Endodermal cell (in vitro differentiated cells): ENCODE measurements at regions not wholly inside any gene's neighbourhood (a gene's known extent, or its start where the extent isn't known, plus 50 kb on each side); places are given as distances from the start of the nearest gene placed in this dataset.

Source experiments
- DNase-seq: peaks from one replicate; pipeline ENCODE4 v3.0.0-alpha.2; 2017
- H3K27ac ChIP-seq: 2 replicates; pipeline ENCODE4 v1.5.1; 2013; ENCODE audit warnings: mild to moderate bottlenecking, low read depth, low read length, moderate library complexity
- H3K27me3 ChIP-seq: 2 replicates; pipeline ENCODE4 v1.6.1; 2013; ENCODE audit warnings: mild to moderate bottlenecking, low read length, moderate library complexity; ENCODE audit not compliant: insufficient read depth, control insufficient read depth, poor library complexity, severe bottlenecking
- H3K36me3 ChIP-seq: 2 replicates; pipeline ENCODE4 v1.7.0; 2013; ENCODE audit warnings: mild to moderate bottlenecking, low read length, moderate library complexity; ENCODE audit not compliant: control insufficient read depth, insufficient read depth
- H3K4me1 ChIP-seq: one replicate; pipeline ENCODE4 v1.7.0; 2013; ENCODE audit warnings: low read length; ENCODE audit not compliant: control insufficient read depth, insufficient read depth
- H3K4me3 ChIP-seq: 2 replicates; pipeline ENCODE4 v1.5.1; 2013; ENCODE audit warnings: mild to moderate bottlenecking, low read length, moderate library complexity
- H3K9ac ChIP-seq: 2 replicates; pipeline ENCODE4 v1.6.1; 2013; ENCODE audit warnings: mild to moderate bottlenecking, low read length, moderate library complexity; ENCODE audit not compliant: poor library complexity, severe bottlenecking; ENCODE audit errors: extremely low read depth
- H3K9me3 ChIP-seq: 2 replicates; pipeline ENCODE4 v1.6.1; 2013; ENCODE audit warnings: mild to moderate bottlenecking, low read length, moderate library complexity; ENCODE audit not compliant: control insufficient read depth
- H3K27ac Mint-ChIP-seq: 2 replicates; pipeline ENCODE4 v1.8.0; 2020; ENCODE audit warnings: mixed read lengths
- H3K27me3 Mint-ChIP-seq: 2 replicates; pipeline ENCODE4 v1.8.0; 2021; ENCODE audit warnings: mild to moderate bottlenecking, mixed read lengths; ENCODE audit not compliant: insufficient read depth
- H3K36me3 Mint-ChIP-seq: 2 replicates; pipeline ENCODE4 v1.8.0; 2020; ENCODE audit warnings: low read depth, mixed read lengths
- H3K4me1 Mint-ChIP-seq: 2 replicates; pipeline ENCODE4 v1.8.0; 2020; ENCODE audit warnings: mixed read lengths
- H3K4me3 Mint-ChIP-seq: 2 replicates; pipeline ENCODE4 v1.8.0; 2020; ENCODE audit warnings: mild to moderate bottlenecking, moderate library complexity, mixed read lengths
- H3K9me3 Mint-ChIP-seq: 2 replicates; pipeline ENCODE4 v1.8.0; 2020; ENCODE audit warnings: mild to moderate bottlenecking, mixed read lengths
- WGBS, 2 experiments: methylation state at CpG; one replicate each; pipeline versions ENCODE4 v1.1.5 to v1.1.7; 2013; ENCODE audit warnings: missing lambda C conversion rate in 2 of 2, mixed read lengths in 1 of 2; ENCODE audit not compliant: insufficient coverage in 1 of 2, insufficient read length in 1 of 2; 5-methylcytosine and 5-hydroxymethylcytosine counted together
- TF ChIP-seq, protein P1 (sequence below): fragments of 200-600 bp; sonication (generic); conservative IDR thresholded peaks from 2 replicates; pipeline ENCODE4 v1.5.0; 2021; ENCODE audit warnings: antibody characterized with exemption, mild to moderate bottlenecking

DNA sequence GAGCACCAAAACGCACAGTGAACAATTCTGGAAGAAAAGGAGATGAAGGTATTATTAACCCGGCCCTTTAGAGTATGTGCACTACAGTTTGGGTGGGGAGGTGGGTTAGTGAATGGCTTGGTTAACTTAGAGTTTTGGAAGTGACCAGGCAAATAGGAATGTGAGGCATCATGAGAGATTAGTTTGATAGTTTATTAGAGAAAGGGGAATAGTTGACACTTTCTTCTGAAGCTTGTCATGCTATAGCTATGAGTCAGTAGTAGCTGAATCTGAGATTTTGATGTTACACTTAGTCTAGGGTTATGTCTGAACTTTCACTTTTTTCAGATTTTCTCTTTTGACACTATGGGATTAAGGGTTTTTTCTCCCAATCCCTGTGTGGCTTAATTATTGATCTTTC, 567.2 kb downstream of the SNAPC1 start:
- Mint-ChIP-seq H3K27me3 (no peaks in the 10 kb centered on the region), H3K4me1 (no peaks in the 10 kb centered on the region), H3K36me3 (no peaks in the 10 kb centered on the region), H3K9me3 (peaks cover 7% of the 10 kb centered on the region), H3K27ac (no peak overlapping the region), H3K4me3 (no peak overlapping the region)
- Histone ChIP-seq H3K27ac (no peak overlapping the region), H3K9me3 (no peaks in the 10 kb centered on the region), H3K4me1 (no peaks in the 10 kb centered on the region), H3K4me3 (no peak overlapping the region), H3K9ac (no peak overlapping the region), H3K27me3 (no peaks in the 10 kb centered on the region), H3K36me3 (no peaks in the 10 kb centered on the region)
- 97% methylated on average over 1 of the region's 2 CpGs; no CpG with 5 or more reads in 1 of the 2 experiments for WGBS, 2 experiments
- TF ChIP-seq, protein P1, sequence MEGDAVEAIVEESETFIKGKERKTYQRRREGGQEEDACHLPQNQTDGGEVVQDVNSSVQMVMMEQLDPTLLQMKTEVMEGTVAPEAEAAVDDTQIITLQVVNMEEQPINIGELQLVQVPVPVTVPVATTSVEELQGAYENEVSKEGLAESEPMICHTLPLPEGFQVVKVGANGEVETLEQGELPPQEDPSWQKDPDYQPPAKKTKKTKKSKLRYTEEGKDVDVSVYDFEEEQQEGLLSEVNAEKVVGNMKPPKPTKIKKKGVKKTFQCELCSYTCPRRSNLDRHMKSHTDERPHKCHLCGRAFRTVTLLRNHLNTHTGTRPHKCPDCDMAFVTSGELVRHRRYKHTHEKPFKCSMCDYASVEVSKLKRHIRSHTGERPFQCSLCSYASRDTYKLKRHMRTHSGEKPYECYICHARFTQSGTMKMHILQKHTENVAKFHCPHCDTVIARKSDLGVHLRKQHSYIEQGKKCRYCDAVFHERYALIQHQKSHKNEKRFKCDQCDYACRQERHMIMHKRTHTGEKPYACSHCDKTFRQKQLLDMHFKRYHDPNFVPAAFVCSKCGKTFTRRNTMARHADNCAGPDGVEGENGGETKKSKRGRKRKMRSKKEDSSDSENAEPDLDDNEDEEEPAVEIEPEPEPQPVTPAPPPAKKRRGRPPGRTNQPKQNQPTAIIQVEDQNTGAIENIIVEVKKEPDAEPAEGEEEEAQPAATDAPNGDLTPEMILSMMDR = no peak
- DNase-seq = no peak

DNA sequence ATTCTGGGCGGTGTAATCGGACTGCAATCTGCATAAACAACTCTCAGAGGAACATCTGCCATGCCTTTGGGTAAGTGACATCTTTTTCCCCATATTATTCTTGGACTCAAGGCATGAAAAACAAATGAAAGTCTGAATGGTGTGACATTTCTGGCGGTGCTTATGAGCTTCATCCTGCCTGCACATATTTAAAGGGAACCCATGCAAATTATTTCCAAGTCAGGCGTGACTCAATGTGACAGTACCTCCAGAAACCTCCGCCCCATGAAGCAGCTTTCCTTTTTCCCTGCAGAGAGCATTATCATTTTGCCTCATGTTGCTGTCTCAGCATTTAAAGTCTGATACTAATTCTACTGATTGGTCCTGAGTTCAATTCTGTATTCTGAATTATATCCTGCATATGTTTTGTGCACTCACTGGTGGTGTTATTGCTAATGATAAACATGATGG, 585.4 kb downstream of the SNAPC1 start:
- no peak overlapping the region for H3K9ac ChIP-seq
- H3K4me1 ChIP-seq = no peaks in the 10 kb centered on the region
- TF ChIP-seq, protein P1 = no peak
- 95% methylated on average over 4 to 5 of the region's 5 CpGs for whole genome bisulfite sequencing, 2 experiments
- peaks cover 9% of the 10 kb centered on the region for H3K9me3 ChIP-seq
- Mint-ChIP-seq H3K4me1 (no peaks in the 10 kb centered on the region), H3K36me3 (no peaks in the 10 kb centered on the region), H3K27ac (no peak overlapping the region), H3K27me3 (no peaks in the 10 kb centered on the region), H3K9me3 (peaks cover 11% of the 10 kb centered on the region), H3K4me3 (no peak overlapping the region)
- no peaks in the 10 kb centered on the region for H3K27me3 ChIP-seq
- no peak overlapping the region for H3K27ac ChIP-seq
- H3K4me3 ChIP-seq = no peak overlapping the region
- H3K36me3 ChIP-seq = no peaks in the 10 kb centered on the region
- DNase-seq = no peak

DNA sequence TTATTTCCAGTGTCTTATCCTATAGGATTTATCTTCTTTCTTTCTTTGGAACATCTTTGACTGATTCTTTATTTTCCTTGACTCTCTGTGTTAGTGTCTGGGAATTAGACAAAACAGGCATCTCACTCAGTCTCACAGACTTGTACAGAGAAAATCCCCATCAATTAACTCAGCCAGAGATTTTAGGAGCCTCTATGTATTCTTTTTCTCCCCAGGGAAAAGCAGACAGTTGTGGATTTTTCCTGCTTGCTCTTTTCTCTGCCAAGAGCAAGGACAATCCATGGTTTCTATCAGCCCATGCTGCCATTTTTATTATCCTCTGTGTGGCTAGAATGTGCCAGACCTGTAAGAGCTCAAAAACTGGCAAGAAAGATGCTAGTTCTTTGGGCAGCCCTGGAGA, 595.1 kb downstream of the SNAPC1 start:
- Mint-ChIP-seq H3K36me3 (peaks cover 2% of the 10 kb centered on the region), H3K9me3 (peaks cover 18% of the 10 kb centered on the region), H3K27ac (no peak overlapping the region), H3K4me3 (no peak overlapping the region), H3K4me1 (peaks cover 2% of the 10 kb centered on the region), H3K27me3 (no peaks in the 10 kb centered on the region)
- peaks cover 41% of the 10 kb centered on the region for H3K9me3 ChIP-seq
- no peaks in the 10 kb centered on the region for H3K36me3 ChIP-seq
- H3K9ac ChIP-seq = no peak overlapping the region
- no peak for DNase-seq
- no peaks in the 10 kb centered on the region for H3K4me1 ChIP-seq
- H3K27me3 ChIP-seq = no peaks in the 10 kb centered on the region
- no peak overlapping the region for H3K27ac ChIP-seq
- H3K4me3 ChIP-seq = no peak overlapping the region
- TF ChIP-seq, protein P1 = no peak
